ENCODE measurements at regions not wholly inside any gene's neighbourhood (a gene's known extent, or its start where the extent isn't known, plus 50 kb on each side); places are given as distances from the start of the nearest gene placed in this dataset.
"Not testable (repeated sequence)": the region's sequence is repeated elsewhere in the genome, so short reads cannot be mapped to it uniquely, and the experiment has no call there.

GRCh38 chr2:212786088-212786487 is 247.5 kb upstream of the ERBB4 start:
- DNase-seq (ENCODE audit: low read depth, low spot score): not testable (repeated sequence)

- peak; percentile 12 for DNase-seq (ENCODE audit: low read depth, low spot score)
These were observed 238.5 kb upstream of the ERBB4 start for GRCh38 chr2:212777020-212777491.

GRCh38 chr2:212773808-212774339 is 235.3 kb upstream of the ERBB4 start:
- DNase-seq (ENCODE audit: low read depth, low spot score): no peak

GRCh38 chr2:212770240-212770639 is 231.6 kb upstream of the ERBB4 start:
- DNase-seq (ENCODE audit: low read depth, low spot score): no peak

- DNase-seq (ENCODE audit: low read depth, low spot score): no peak
These were observed 228.3 kb upstream of the ERBB4 start for GRCh38 chr2:212766921-212767320.

- no peak for DNase-seq (ENCODE audit: low read depth, low spot score)
These were observed 214.2 kb upstream of the ERBB4 start for GRCh38 chr2:212752730-212753351.

GRCh38 chr2:212745359-212745758 is 206.8 kb upstream of the ERBB4 start:
- DNase-seq (ENCODE audit: low read depth, low spot score): no peak

GRCh38 chr2:212737392-212738172 is 199.0 kb upstream of the ERBB4 start:
- DNase-seq (ENCODE audit: low read depth, low spot score): no peak

- DNase-seq (ENCODE audit: low read depth, low spot score): no peak
These were observed 197.8 kb upstream of the ERBB4 start for GRCh38 chr2:212736385-212736726.

GRCh38 chr2:212733273-212733672 is 194.7 kb upstream of the ERBB4 start:
- no peak for DNase-seq (ENCODE audit: low read depth, low spot score)

GRCh38 chr2:212732860-212733259 is 194.3 kb upstream of the ERBB4 start:
- no peak for DNase-seq (ENCODE audit: low read depth, low spot score)

- DNase-seq (ENCODE audit: low read depth, low spot score): no peak
These were observed 192.4 kb upstream of the ERBB4 start for GRCh38 chr2:212730994-212731393.

GRCh38 chr2:212728717-212729116 is 190.1 kb upstream of the ERBB4 start:
- no peak for DNase-seq (ENCODE audit: low read depth, low spot score)

GRCh38 chr2:212727751-212728150 is 189.1 kb upstream of the ERBB4 start:
- no peak for DNase-seq (ENCODE audit: low read depth, low spot score)

- no peak for DNase-seq (ENCODE audit: low read depth, low spot score)
These were observed 187.8 kb upstream of the ERBB4 start for GRCh38 chr2:212726403-212726802.

GRCh38 chr2:212725180-212725579 is 186.6 kb upstream of the ERBB4 start:
- no peak for DNase-seq (ENCODE audit: low read depth, low spot score)

- no peak for DNase-seq (ENCODE audit: low read depth, low spot score)
These were observed 184.6 kb upstream of the ERBB4 start for GRCh38 chr2:212723226-212723625.

- DNase-seq (ENCODE audit: low read depth, low spot score): no peak
These were observed 183.4 kb upstream of the ERBB4 start for GRCh38 chr2:212722046-212722445.

- DNase-seq (ENCODE audit: low read depth, low spot score): no peak
These were observed 182.4 kb upstream of the ERBB4 start for GRCh38 chr2:212721026-212721451.

GRCh38 chr2:212715411-212715810 is 176.8 kb upstream of the ERBB4 start:
- not testable (repeated sequence) for DNase-seq (ENCODE audit: low read depth, low spot score)

- no peak for DNase-seq (ENCODE audit: low read depth, low spot score)
These were observed 175.1 kb upstream of the ERBB4 start for GRCh38 chr2:212713681-212714080.

- DNase-seq (ENCODE audit: low read depth, low spot score): no peak
These were observed 174.4 kb upstream of the ERBB4 start for GRCh38 chr2:212712991-212713390.

GRCh38 chr2:212712466-212712865 is 173.9 kb upstream of the ERBB4 start:
- no peak for DNase-seq (ENCODE audit: low read depth, low spot score)
